K562 (cell line): ENCODE measurements at regions not wholly inside any gene's neighbourhood (a gene's known extent, or its start where the extent isn't known, plus 50 kb on each side); places are given as distances from the start of the nearest gene placed in this dataset.

Experiments
- ATAC-seq: fragments of 200-7000 bp; cut with Tn5 transposase; 3 replicates; pipeline ENCODE4 v1.9.1; 2020; ENCODE audit warnings: moderate library complexity
- BruUV-seq: library from RNA; stranded (reverse); fragments of 400-500 nt; replicated peaks from 2 replicates; lab custom pipeline; 2021; lab: Mats Ljungman, UMichigan
- CTCF ChIA-PET: fragments of 300-600 bp; formaldehyde crosslinking; extraction: SDS; loops from one replicate; lab custom pipeline; 2021; ENCODE audit warnings: low intra/inter-chr PET ratio; lab: Yijun Ruan, JAX
- POLR2A ChIA-PET: fragments of 300-600, 350-650 bp; sonication (Branson Sonifier 250); formaldehyde crosslinking; extraction: SDS; loops from one replicate; lab custom pipeline; 2021; ENCODE audit warnings: antibody characterized with exemption, inconsistent platforms; lab: Yijun Ruan, JAX
- DNase-seq, 4 experiments: peaks; one replicate each; pipeline versions ENCODE4 v3.0.0 to v3.0.0-alpha.2; 2011 to 2018; ENCODE audit warnings: low spot score in 3 of 4, mixed read lengths in 3 of 4; ENCODE audit errors: extremely low read depth in 1 of 4
- FAIRE-seq: peaks from 2 replicates; lab custom pipeline; 2011; peaks lifted over from hg19 to GRCh38; lab: Jason Lieb, UNC
- H2AFZ ChIP-seq: 2 replicates; pipeline ENCODE4 v1.6.0; 2011; ENCODE audit warnings: low read depth, low read length, control low read depth, inconsistent platforms
- H3K27ac ChIP-seq: fragments of 200-600 bp; 3 replicates; pipeline ENCODE4 v1.8.0; 2011; ENCODE audit warnings: low read depth, mild to moderate bottlenecking, control low read depth, inconsistent platforms, low read length, moderate library complexity, mixed read lengths; ENCODE audit errors: extremely low read depth
- H3K27me3 ChIP-seq, 2 experiments: fragments of 300-600 bp in 1 of 2; 2 replicates in 1 of 2; 3 replicates in 1 of 2; pipeline versions ENCODE4 v1.6.0 to v1.8.0; 2011; ENCODE audit warnings: inconsistent platforms in 2 of 2, low read length in 2 of 2, mild to moderate bottlenecking in 1 of 2, mixed read lengths in 1 of 2, moderate library complexity in 1 of 2; ENCODE audit not compliant: control insufficient read depth in 2 of 2, insufficient read depth in 2 of 2
- H3K36me3 ChIP-seq: fragments of 300-600 bp; 3 replicates; pipeline ENCODE4 v1.8.0; 2011; ENCODE audit warnings: mild to moderate bottlenecking, low read length, inconsistent platforms; ENCODE audit not compliant: control insufficient read depth, insufficient read depth
- H3K4me1 ChIP-seq, 2 experiments: fragments of 200-600 bp in 1 of 2; replicated peaks in 1 of 2; 2 replicates in 1 of 2; 3 replicates in 1 of 2; pipeline versions ENCODE4 v1.5.1 to v1.8.0; 2011; ENCODE audit warnings: inconsistent platforms in 2 of 2, low read length in 2 of 2, mild to moderate bottlenecking in 1 of 2, mixed read lengths in 1 of 2, moderate library complexity in 1 of 2; ENCODE audit not compliant: control insufficient read depth in 2 of 2, insufficient read depth in 2 of 2
- H3K4me2 ChIP-seq: 2 replicates; pipeline ENCODE4 v1.6.1; 2011; ENCODE audit warnings: low read length, control low read depth, inconsistent platforms, mixed read lengths; ENCODE audit not compliant: insufficient read depth
- H3K4me3 ChIP-seq: fragments of 200-600 bp; sonication (generic), shearing (Covaris generic); 2 replicates; pipeline ENCODE4 v1.5.1; 2016; ENCODE audit warnings: control low read depth, inconsistent platforms
- H3K79me2 ChIP-seq: fragments of 200-600 bp; 3 replicates; pipeline ENCODE4 v1.8.0; 2011; ENCODE audit warnings: low read length, inconsistent platforms; ENCODE audit not compliant: control insufficient read depth, insufficient read depth
- H3K9ac ChIP-seq, 2 experiments: 2 replicates each; pipeline versions ENCODE4 v1.6.0 to v1.6.1; 2011; ENCODE audit warnings: low read depth in 2 of 2, low read length in 2 of 2, control low read depth in 1 of 2, inconsistent platforms in 1 of 2, mild to moderate bottlenecking in 1 of 2, mixed read lengths in 1 of 2; ENCODE audit not compliant: insufficient read depth in 1 of 2
- H3K9me1 ChIP-seq: one replicate; pipeline ENCODE4 v1.6.0; 2011; ENCODE audit warnings: inconsistent platforms, mild to moderate bottlenecking, low read length, moderate library complexity; ENCODE audit not compliant: control insufficient read depth, insufficient read depth
- H3K9me3 ChIP-seq: replicated peaks from 2 replicates; pipeline ENCODE4 v1.5.1; 2011; ENCODE audit warnings: low read depth, low read length, inconsistent platforms; ENCODE audit not compliant: control insufficient read depth, insufficient read depth
- H4K20me1 ChIP-seq: replicated peaks from 2 replicates; pipeline ENCODE4 v1.6.1; 2011; ENCODE audit warnings: low read length, inconsistent platforms, mixed read lengths; ENCODE audit not compliant: control insufficient read depth, insufficient read depth
- ARID2 ChIP-seq: fragments of 450-650 bp; IDR thresholded peaks from 2 replicates; pipeline ENCODE4 v1.6.1; 2017; ENCODE audit warnings: antibody characterized with exemption, mild to moderate bottlenecking
- BHLHE40 ChIP-seq: IDR thresholded peaks from 2 replicates; pipeline ENCODE4 v1.6.1; 2011; ENCODE audit warnings: low read length, improper control_type of control experiment
- CEBPB ChIP-seq: fragments of 450-650 bp; IDR thresholded peaks from 2 replicates; pipeline ENCODE4 v1.6.1; 2016; ENCODE audit warnings: missing genetic modification characterization, missing compliant biosample characterization
- CHD2 ChIP-seq: IDR thresholded peaks from 2 replicates; pipeline ENCODE4 v1.6.1; 2011; ENCODE audit warnings: low read depth, low read length
- ELF1 ChIP-seq: fragments of 200-800 bp; sonication (Bioruptor generic); IDR thresholded peaks from 2 replicates; pipeline ENCODE4 v1.6.1; 2016; ENCODE audit warnings: missing genetic modification characterization, missing compliant biosample characterization
- ESRRA ChIP-seq: fragments of 450-650 bp; IDR thresholded peaks from 2 replicates; pipeline ENCODE4 v1.6.1; 2014; ENCODE audit warnings: low read depth, mild to moderate bottlenecking, moderate library complexity, borderline replicate concordance
- MTA2 ChIP-seq: fragments of 450-650 bp; IDR thresholded peaks from 2 replicates; pipeline ENCODE4 v1.6.1; 2016; ENCODE audit warnings: low read depth
- MXI1 ChIP-seq: IDR thresholded peaks from 2 replicates; pipeline ENCODE4 v1.6.1; 2011; ENCODE audit warnings: low read depth, mild to moderate bottlenecking, improper control_type of control experiment, low read length
- NFYB ChIP-seq: IDR thresholded peaks from 2 replicates; pipeline ENCODE4 v1.6.1; 2011; ENCODE audit warnings: mild to moderate bottlenecking, moderate library complexity; ENCODE audit not compliant: insufficient read length; ENCODE audit errors: extremely low read depth
- RCOR1 ChIP-seq, 2 experiments: IDR thresholded peaks; 2 replicates each; pipeline ENCODE4 v1.6.1; 2012; ENCODE audit warnings: low read depth in 2 of 2, low read length in 2 of 2, borderline replicate concordance in 1 of 2, improper control_type of control experiment in 1 of 2
- SMAD2 ChIP-seq: fragments of 150-350 bp; IDR thresholded peaks from 2 replicates; pipeline ENCODE4 v1.6.1; 2014; ENCODE audit warnings: low read depth, mild to moderate bottlenecking, low read length
- ZKSCAN8 ChIP-seq: fragments of 200-800 bp; sonication (Bioruptor generic); IDR thresholded peaks from 2 replicates; pipeline ENCODE4 v1.6.1; 2016; ENCODE audit warnings: missing genetic modification characterization, missing compliant biosample characterization
- ZNF184 ChIP-seq: sonication (generic); formaldehyde crosslinking; IDR thresholded peaks from 2 replicates; pipeline ENCODE4 v1.5.0; 2020; ENCODE audit warnings: missing genetic modification reagents
- WGBS: fragments of 100-300 bp; shearing (Covaris generic); methylation state at CpG from one replicate; pipeline ENCODE4 v1.1.6; 2016; ENCODE audit warnings: low coverage, mixed read lengths; ENCODE audit not compliant: insufficient coverage; ENCODE audit errors: missing lambda C conversion rate; 5-methylcytosine and 5-hydroxymethylcytosine counted together
- in situ Hi-C: fragments of 300-500 bp; cut with MboI; formaldehyde crosslinking; loops from 4 replicates; pipeline ENCODE4 v1.15.0; 2018; ENCODE audit warnings: inconsistent platforms, mixed read lengths
- intact Hi-C: fragments of 100-400 bp; cut with micrococcal nuclease; formaldehyde crosslinking; loops from 2 replicates; pipeline ENCODE4 v1.14.2; 2022
- TF ChIP-seq, protein P1 (sequence below): sonication (generic); IDR thresholded peaks from 2 replicates; pipeline ENCODE4 v1.6.1; 2016
- TF ChIP-seq, protein P2 (sequence below): fragments of 200-400 bp; formaldehyde crosslinking; IDR thresholded peaks from 2 replicates; pipeline ENCODE4 v1.6.1; 2017; ENCODE audit warnings: mild to moderate bottlenecking, low read depth, low read length, moderate library complexity
- TF ChIP-seq, protein P3 (sequence below), 2 experiments: IDR thresholded peaks in 1 of 2; conservative IDR thresholded peaks in 1 of 2; 2 replicates each; pipeline ENCODE4 v1.6.1; 2016; ENCODE audit warnings: low read depth in 2 of 2, mild to moderate bottlenecking in 1 of 2, missing compliant biosample characterization in 1 of 2, missing genetic modification characterization in 1 of 2, moderate library complexity in 1 of 2

DNA sequence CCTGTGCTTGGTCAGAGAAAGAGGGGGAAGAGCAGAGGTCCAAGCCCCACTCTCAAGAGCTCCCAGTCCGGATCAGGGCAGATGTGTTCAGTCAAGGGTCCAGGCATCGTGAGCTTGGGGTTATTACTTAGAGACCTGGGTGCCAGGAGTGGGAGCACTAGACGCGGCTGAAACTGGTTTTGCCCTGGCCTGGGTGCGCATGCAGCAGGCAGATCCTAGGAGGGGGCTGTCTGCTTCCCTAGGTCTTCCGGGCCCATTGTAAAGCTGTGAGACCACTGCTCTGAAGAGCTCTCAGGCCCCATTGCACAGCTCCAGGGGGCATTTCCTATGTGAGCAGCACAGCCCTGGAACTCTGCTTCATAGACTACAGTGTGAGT, 204.9 kb upstream of the LINGO1 start (continued):
- TF ChIP-seq ZKSCAN8 (no peak), BHLHE40 (no peak)

DNA sequence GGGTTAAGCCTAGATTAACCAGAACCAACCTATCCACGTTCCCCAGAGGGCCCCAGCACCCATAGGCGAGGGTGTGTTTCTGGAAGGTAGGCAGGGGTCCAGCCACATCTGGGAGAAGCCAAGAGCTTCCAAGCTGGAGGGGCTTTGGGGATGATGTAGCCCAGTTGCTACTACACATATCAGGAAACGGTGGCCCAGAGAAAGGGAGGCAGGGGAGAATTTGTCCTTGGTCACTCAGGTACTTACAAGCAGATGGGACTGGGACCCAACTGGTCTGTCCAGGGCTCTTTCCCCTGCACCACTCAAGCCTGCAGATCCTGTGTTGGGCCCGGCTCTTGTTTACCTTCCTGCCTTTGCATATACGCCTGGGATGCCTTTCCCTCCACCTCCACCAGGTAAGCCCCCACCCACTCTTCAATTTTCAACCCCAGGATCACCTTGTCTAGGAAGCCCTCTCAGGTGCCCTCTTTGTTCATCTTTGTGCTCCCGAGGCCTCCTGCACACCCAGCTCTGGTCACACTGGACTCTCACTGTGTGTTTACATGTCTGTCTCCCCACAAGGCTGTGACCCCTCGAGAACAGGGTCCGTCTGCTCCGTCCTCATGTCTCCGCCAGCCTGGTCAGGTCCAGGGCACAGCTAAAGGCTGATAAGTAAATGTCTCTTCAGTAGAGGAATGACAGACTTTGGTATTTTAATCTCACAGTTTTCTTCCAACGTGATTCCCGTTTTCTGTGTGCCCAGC, 204.4 kb upstream of the LINGO1 start:
- H3K9me1 ChIP-seq, result no peaks in the 10 kb centered on the region
- WGBS, result 0% methylated on average over 12 of the region's 12 CpGs
- in situ Hi-C loops, result no loop called here
- FAIRE-seq (no peak), ATAC-seq (no peak), DNase-seq (no peak)
- ChIA-PET POLR2A (interaction anchor here (0.6 to 1.3 kb wide), 2 partner anchors 12 to 506 kb away, joined by 3 to 4 read pairs; no protein-coding TSS in a partner anchor), CTCF (interaction anchor here (0.6 kb wide), 1 partner anchor 447 kb away, joined by 3 read pairs; no protein-coding TSS in a partner anchor)
- H3K4me1 ChIP-seq, result no peaks in the 10 kb centered on the region
- peaks cover 17% of the 10 kb centered on the region for H4K20me1 ChIP-seq
- H3K4me3 ChIP-seq, result no peak overlapping the region
- H3K9ac ChIP-seq, result no peak overlapping the region
- intact Hi-C loops, result no loop called here
- no peak overlapping the region for H3K4me2 ChIP-seq
- H3K27ac ChIP-seq, result no peak overlapping the region
- H3K9me3 ChIP-seq, result no peaks in the 10 kb centered on the region
- no peaks in the 10 kb centered on the region for H3K36me3 ChIP-seq
- H3K27me3 ChIP-seq, result peaks cover 34 to 69% of the 10 kb centered on the region in 2 experiments
- no peaks in the 10 kb centered on the region for H3K79me2 ChIP-seq
- no TSS peak for BruUV-seq
- H2AFZ ChIP-seq, result no peak overlapping the region
- TF ChIP-seq ESRRA (no peak), ZNF184 (CRISPR knock-in tag) (no peak), MTA2 (no peak), SMAD2 (no peak), ELF1 (no peak), RCOR1 (IDR thresholded peaks at IDR 0.05; ENCODE audit: borderline replicate concordance in 1 of 2, low read depth in 2 of 2, low read length in 2 of 2) (no peak), CHD2 (no peak), MXI1 (no peak), CEBPB (tag) (no peak), ARID2 (no peak), NFYB (no peak)
- TF ChIP-seq, protein P1, sequence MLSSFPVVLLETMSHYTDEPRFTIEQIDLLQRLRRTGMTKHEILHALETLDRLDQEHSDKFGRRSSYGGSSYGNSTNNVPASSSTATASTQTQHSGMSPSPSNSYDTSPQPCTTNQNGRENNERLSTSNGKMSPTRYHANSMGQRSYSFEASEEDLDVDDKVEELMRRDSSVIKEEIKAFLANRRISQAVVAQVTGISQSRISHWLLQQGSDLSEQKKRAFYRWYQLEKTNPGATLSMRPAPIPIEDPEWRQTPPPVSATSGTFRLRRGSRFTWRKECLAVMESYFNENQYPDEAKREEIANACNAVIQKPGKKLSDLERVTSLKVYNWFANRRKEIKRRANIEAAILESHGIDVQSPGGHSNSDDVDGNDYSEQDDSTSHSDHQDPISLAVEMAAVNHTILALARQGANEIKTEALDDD, result no peak
- TF ChIP-seq, protein P2, sequence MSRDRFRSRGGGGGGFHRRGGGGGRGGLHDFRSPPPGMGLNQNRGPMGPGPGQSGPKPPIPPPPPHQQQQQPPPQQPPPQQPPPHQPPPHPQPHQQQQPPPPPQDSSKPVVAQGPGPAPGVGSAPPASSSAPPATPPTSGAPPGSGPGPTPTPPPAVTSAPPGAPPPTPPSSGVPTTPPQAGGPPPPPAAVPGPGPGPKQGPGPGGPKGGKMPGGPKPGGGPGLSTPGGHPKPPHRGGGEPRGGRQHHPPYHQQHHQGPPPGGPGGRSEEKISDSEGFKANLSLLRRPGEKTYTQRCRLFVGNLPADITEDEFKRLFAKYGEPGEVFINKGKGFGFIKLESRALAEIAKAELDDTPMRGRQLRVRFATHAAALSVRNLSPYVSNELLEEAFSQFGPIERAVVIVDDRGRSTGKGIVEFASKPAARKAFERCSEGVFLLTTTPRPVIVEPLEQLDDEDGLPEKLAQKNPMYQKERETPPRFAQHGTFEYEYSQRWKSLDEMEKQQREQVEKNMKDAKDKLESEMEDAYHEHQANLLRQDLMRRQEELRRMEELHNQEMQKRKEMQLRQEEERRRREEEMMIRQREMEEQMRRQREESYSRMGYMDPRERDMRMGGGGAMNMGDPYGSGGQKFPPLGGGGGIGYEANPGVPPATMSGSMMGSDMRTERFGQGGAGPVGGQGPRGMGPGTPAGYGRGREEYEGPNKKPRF, result no peak
- TF ChIP-seq, protein P3, sequence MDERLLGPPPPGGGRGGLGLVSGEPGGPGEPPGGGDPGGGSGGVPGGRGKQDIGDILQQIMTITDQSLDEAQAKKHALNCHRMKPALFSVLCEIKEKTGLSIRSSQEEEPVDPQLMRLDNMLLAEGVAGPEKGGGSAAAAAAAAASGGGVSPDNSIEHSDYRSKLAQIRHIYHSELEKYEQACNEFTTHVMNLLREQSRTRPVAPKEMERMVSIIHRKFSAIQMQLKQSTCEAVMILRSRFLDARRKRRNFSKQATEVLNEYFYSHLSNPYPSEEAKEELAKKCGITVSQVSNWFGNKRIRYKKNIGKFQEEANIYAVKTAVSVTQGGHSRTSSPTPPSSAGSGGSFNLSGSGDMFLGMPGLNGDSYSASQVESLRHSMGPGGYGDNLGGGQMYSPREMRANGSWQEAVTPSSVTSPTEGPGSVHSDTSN (CRISPR knock-in tag; IDR thresholded peaks at IDR 0.05; ENCODE audit: low read depth), result no peak
- TF ChIP-seq, protein P3 (tag; conservative IDR thresholded peaks at IDR 0.05; ENCODE audit: low read depth), result no peak
